ENCODE measurements at regions not wholly inside any gene's neighbourhood (a gene's known extent, or its start where the extent isn't known, plus 50 kb on each side); places are given as distances from the start of the nearest gene placed in this dataset.

GRCh38 chr13:59566561-59566960 is 597.2 kb downstream of the DIAPH3 start:
- no peaks in the 10 kb centered on the region for H3K4me1 Mint-ChIP-seq
- POLR2A ChIA-PET: no interaction called here
- intact Hi-C loops (cut with micrococcal nuclease): no loop called here
- no peak overlapping the region for H3K4me3 Mint-ChIP-seq
- Histone ChIP-seq H3K27me3 (replicated peaks in 1 of 4; ENCODE audit: control extremely low read depth in 1 of 4, control insufficient read depth in 3 of 4, insufficient read depth in 4 of 4, low read length in 3 of 4) (no peaks in the 10 kb centered on the region), H4K20me1 (ENCODE audit: control insufficient read depth, insufficient read depth, low read length, poor library complexity, severe bottlenecking) (no peaks in the 10 kb centered on the region), H2AFZ (ENCODE audit: insufficient read depth, low read depth, low read length, poor library complexity, severe bottlenecking) (no peak overlapping the region), H3K36me3 (replicated peaks in 1 of 2; ENCODE audit: control extremely low read depth in 1 of 2, control insufficient read depth in 1 of 2, extremely low read depth in 1 of 2, insufficient read depth in 2 of 2, low read length in 1 of 2) (no peaks in the 10 kb centered on the region), H3K27ac (ENCODE audit: low read length in 2 of 2) (no peak overlapping the region), H3K9ac (ENCODE audit: low read length) (no peak overlapping the region), H3K4me2 (replicated peaks; ENCODE audit: low read depth, low read length, poor library complexity, severe bottlenecking) (no peak overlapping the region), H3K4me1 (ENCODE audit: control insufficient read depth in 2 of 2, insufficient read depth in 2 of 2, low read length in 2 of 2) (no peaks in the 10 kb centered on the region), H3K9me3 (ENCODE audit: control extremely low read depth in 1 of 3, control insufficient read depth in 2 of 3, insufficient read depth in 1 of 3, low read length in 2 of 3) (peaks cover 0 to 12% (median 0%) of the 10 kb centered on the region in 3 donors), H3K4me3 (ENCODE audit: control extremely low read depth in 1 of 5, extremely low read depth in 1 of 5, insufficient read depth in 1 of 5, low read depth in 2 of 5, low read length in 4 of 5) (no peak overlapping the region), H3K79me2 (ENCODE audit: control insufficient read depth, insufficient read depth, low read length) (no peaks in the 10 kb centered on the region)
- TF ChIP-seq EZH2 (IDR thresholded peaks at IDR 0.05; ENCODE audit: borderline replicate concordance, insufficient read depth, low read depth, low read length, poor library complexity, severe bottlenecking) (no peak), CTCF (IDR thresholded peaks at IDR 0.05) (no peak)
- ATAC-seq (ENCODE audit: low read depth) (no peak), DNase-seq (no peak)
- H3K27me3 Mint-ChIP-seq: no peaks in the 10 kb centered on the region
- H3K9me3 Mint-ChIP-seq (ENCODE audit: insufficient read depth): peaks cover 4% of the 10 kb centered on the region
- CTCF ChIA-PET: no interaction called here
- H3K27ac Mint-ChIP-seq: no peak overlapping the region
- WGBS (ENCODE audit: insufficient coverage): no CpG with 5 or more reads among the region's 1 CpG

- H3K9me3 Mint-ChIP-seq (ENCODE audit: insufficient read depth): no peaks in the 10 kb centered on the region
- Histone ChIP-seq H2AFZ (ENCODE audit: insufficient read depth, low read depth, low read length, poor library complexity, severe bottlenecking) (no peak overlapping the region), H3K4me1 (ENCODE audit: control insufficient read depth in 2 of 2, insufficient read depth in 2 of 2, low read length in 2 of 2) (no peaks in the 10 kb centered on the region), H3K4me3 (ENCODE audit: control extremely low read depth in 1 of 5, extremely low read depth in 1 of 5, insufficient read depth in 1 of 5, low read depth in 2 of 5, low read length in 4 of 5) (no peak overlapping the region), H4K20me1 (ENCODE audit: control insufficient read depth, insufficient read depth, low read length, poor library complexity, severe bottlenecking) (no peaks in the 10 kb centered on the region), H3K27me3 (replicated peaks in 1 of 4; ENCODE audit: control extremely low read depth in 1 of 4, control insufficient read depth in 3 of 4, insufficient read depth in 4 of 4, low read length in 3 of 4) (no peaks in the 10 kb centered on the region), H3K79me2 (ENCODE audit: control insufficient read depth, insufficient read depth, low read length) (no peaks in the 10 kb centered on the region), H3K9ac (ENCODE audit: low read length) (no peak overlapping the region), H3K36me3 (replicated peaks in 1 of 2; ENCODE audit: control extremely low read depth in 1 of 2, control insufficient read depth in 1 of 2, extremely low read depth in 1 of 2, insufficient read depth in 2 of 2, low read length in 1 of 2) (no peaks in the 10 kb centered on the region), H3K4me2 (replicated peaks; ENCODE audit: low read depth, low read length, poor library complexity, severe bottlenecking) (no peak overlapping the region), H3K9me3 (ENCODE audit: control extremely low read depth in 1 of 3, control insufficient read depth in 2 of 3, insufficient read depth in 1 of 3, low read length in 2 of 3) (peaks cover 0 to 3% (median 0%) of the 10 kb centered on the region in 3 donors), H3K27ac (ENCODE audit: low read length in 2 of 2) (no peak overlapping the region)
- DNase-seq (no peak), ATAC-seq (ENCODE audit: low read depth) (no peak)
- H3K4me3 Mint-ChIP-seq: no peak overlapping the region
- WGBS (ENCODE audit: insufficient coverage): 73% methylated on average over 4 of the region's 4 CpGs
- intact Hi-C loops (cut with micrococcal nuclease): no loop called here
- no peaks in the 10 kb centered on the region for H3K4me1 Mint-ChIP-seq
- no peak for TF ChIP-seq EZH2 (IDR thresholded peaks at IDR 0.05; ENCODE audit: borderline replicate concordance, insufficient read depth, low read depth, low read length, poor library complexity, severe bottlenecking)
- no peak for TF ChIP-seq CTCF (IDR thresholded peaks at IDR 0.05)
- H3K27me3 Mint-ChIP-seq: no peaks in the 10 kb centered on the region
- ChIA-PET CTCF (no interaction called here), POLR2A (no interaction called here)
- H3K27ac Mint-ChIP-seq: no peak overlapping the region
Measured at GRCh38 chr13:59568306-59568705, 595.4 kb downstream of the DIAPH3 start.
